CD4-positive, alpha-beta T cell treated with Interleukin-17A for 4 hours (primary cell): ENCODE measurements at regions not wholly inside any gene's neighbourhood (a gene's known extent, or its start where the extent isn't known, plus 50 kb on each side); places are given as distances from the start of the nearest gene placed in this dataset.

Experiments
- DNase-seq: peaks from one replicate; pipeline ENCODE4 v3.0.0-alpha.2; 2020; ENCODE audit warnings: mixed read lengths

- DNase-seq: no peak
Observed at GRCh38 chr14:84167026-84167425, 1362.9 kb upstream of the FLRT2 start.

DNA sequence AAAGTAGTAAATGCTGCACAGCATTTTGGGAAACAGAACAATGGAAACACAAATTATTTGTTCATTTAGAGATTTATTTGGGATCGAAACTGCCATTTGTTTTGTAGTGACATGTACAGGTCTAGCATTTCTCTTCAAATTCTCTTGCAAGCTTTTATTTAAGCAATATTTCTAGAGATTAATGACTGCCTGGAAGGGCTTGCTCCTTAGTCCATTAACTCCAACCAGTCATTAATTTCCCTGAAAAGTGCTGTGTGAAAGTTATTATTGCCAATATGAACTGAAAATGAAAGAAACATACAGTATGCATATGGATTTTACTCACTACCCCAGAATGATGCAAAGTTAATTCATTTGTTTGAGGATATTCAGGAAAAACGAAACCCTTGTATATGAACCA lies 1349.6 kb upstream of the FLRT2 start:
- no peak for DNase-seq

DNA sequence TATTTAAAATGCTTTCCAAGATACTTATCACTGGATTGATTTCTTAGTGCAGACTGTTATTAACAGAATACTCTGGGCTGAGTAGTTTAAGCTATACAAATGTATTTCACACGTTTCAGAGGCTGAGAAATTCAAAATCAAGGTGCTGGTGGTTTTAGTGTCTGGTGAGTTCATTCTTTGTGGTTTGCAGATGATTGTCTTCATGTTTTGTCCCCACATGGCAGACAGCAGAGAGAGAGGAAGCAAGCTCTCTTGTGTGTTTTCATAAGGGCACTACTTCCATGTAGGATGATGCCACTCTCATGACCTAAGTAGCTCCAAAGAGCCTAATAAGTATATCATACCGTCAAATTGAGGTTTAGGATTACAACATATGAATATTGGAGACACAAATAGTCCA lies 1348.9 kb upstream of the FLRT2 start:
- DNase-seq: no peak

DNA sequence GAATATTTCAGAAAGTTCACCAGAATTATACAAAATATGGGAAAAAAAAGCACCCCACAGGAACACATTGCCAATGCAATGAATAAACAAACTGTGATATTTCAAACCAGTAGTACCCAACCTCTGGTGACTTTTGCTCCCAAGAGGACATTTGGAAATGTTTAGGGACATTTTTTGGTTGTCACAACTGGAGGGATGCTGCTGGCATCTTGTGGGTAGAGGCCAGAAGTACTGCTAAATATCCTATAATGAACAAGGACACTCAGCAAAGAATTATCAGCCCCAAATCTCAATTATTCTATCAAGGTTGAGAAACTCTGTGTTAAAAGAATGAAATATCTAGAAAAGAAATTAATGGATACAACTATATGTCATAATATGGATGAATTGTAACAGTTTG lies 1334.4 kb upstream of the FLRT2 start:
- DNase-seq: no peak

DNA sequence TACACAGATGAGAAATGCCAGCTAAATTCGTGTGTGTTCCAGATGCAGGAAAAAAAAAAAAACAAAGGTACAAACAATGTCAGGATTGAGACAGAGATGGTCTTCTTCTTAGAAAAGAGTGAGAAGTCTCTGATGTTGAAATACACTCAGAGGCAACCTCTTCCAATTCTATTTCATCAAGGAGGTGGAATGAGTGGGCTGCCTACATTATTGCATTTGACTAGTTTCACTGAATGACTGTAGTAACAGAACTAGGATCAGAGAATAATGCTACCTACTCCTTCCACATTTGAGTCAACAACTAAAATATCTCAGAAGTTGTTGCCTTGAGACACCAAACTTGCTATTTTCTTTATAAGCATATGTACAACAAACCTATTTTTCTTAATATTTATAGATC lies 1332.2 kb upstream of the FLRT2 start:
- no peak for DNase-seq

- DNase-seq: no peak
Observed at GRCh38 chr14:84202486-84202885, 1327.5 kb upstream of the FLRT2 start.

DNA sequence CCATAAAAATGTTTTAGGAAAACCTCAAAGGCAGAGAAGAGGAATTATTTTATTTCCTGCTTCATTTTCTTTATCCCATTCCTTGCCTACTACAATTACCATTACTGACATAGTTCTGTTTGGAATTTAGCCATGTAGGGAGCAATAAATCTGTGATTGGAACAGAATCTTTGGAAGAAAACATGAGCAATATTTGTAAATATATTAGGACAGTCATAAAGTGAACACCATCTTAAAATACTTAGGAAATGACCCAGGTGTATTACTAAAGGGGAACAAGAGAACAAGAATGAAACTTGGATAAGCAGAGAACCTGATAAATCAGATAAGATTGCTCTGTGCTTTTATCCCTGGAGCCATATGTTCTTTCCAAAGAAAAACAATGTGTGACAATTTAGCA lies 1326.0 kb upstream of the FLRT2 start:
- DNase-seq: no peak

DNA sequence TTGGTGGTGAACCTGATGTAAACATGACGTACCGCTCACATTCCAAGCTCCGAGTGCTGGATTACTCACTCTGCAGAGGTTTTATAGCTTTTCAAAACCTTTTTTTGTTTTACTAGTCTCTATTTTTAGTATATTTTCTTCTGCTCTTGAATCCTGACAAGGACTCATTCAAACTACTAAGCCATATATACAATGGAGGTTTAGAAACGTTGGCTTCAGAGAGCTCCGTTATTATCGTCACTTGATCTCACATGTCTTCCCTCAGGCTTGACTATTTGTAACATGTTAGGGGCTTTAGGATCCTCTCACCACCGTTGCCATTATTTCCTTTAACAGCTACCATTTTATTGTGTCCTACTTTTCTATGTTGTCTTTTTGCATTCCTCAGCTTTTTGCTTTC lies 1321.5 kb upstream of the FLRT2 start:
- no peak for DNase-seq

DNA sequence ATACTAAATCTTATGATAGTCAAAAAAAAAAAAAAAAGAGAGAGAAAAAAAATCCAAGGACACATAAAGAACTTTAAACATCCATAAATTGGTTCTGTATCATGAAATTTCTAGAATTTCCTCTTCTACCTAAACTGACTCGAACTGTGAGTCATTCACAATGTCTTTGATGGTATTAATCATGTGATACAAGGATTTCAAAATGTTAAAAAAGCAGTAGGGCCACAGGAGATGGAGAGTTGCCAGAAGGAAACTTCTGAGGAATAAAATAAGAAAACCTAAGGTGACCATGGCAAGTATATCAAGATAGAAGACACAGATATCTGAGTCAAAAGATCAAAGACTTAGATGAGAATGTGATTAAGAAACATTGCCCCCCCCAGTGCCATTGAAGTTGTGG lies 1320.9 kb upstream of the FLRT2 start:
- DNase-seq: no peak

DNA sequence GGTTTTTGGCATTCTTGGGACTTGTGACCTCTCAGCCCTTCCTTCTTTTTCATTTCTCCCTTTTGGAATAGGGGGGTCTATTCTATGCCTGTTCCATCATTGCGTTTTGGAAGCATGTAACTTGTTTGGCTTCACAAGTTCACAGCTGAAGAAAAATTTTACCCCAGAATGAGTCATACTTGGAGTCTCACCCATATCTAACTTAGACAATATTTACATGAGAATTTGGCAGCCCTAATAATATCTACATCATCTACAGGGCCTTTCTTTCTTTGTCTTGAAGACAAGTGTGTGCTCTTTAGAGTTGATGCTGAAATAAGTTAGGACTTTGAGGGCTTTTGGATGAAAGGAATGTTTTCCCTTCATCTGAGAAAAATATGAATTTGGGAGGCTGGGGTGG lies 1312.9 kb upstream of the FLRT2 start:
- no peak for DNase-seq

DNA sequence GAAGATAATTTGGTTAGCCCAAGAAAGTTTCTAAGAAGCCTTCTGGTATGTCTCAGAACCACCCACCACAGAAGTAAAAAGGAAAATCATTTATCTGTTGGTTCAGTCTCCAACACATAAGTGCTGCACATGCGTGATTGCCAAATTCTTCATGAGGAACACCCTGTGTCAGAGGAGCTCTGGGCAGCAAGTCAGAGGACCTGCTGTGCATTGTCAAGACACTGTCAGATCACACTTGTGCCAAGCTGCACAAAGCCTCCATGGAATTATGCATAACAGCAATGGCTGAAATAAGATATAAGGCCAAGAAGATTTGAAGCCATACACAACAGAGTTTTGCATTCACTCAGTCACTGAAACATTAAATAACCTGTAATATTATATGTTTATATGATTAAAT lies 1304.7 kb upstream of the FLRT2 start:
- DNase-seq: no peak

- no peak for DNase-seq
Observed at GRCh38 chr14:84228702-84229101, 1301.2 kb upstream of the FLRT2 start.

DNA sequence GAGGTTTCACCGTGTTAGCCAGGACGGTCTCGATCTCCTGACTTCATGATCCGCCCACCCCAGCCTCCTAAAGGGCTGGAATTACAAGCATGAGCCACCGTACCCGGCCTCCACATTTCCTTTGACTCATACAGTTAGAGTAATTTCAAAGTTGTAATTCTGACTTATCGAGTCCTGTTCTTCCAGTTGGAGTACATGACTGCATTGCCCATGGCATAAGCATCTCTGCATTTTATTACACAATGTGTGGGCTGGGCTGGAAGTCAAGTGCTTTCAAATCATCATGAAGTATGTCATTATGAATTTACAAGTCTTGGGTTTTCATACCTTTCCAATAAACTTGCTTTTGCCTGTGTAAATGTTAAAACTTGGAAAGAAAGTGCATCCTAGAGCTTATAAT lies 1295.7 kb upstream of the FLRT2 start:
- no peak for DNase-seq

GRCh38 chr14:84236290-84236689 lies 1293.7 kb upstream of the FLRT2 start:
- DNase-seq: no peak

GRCh38 chr14:84237881-84238280 lies 1292.1 kb upstream of the FLRT2 start:
- DNase-seq: no peak

GRCh38 chr14:84247693-84248092 lies 1282.3 kb upstream of the FLRT2 start:
- DNase-seq: no peak

DNA sequence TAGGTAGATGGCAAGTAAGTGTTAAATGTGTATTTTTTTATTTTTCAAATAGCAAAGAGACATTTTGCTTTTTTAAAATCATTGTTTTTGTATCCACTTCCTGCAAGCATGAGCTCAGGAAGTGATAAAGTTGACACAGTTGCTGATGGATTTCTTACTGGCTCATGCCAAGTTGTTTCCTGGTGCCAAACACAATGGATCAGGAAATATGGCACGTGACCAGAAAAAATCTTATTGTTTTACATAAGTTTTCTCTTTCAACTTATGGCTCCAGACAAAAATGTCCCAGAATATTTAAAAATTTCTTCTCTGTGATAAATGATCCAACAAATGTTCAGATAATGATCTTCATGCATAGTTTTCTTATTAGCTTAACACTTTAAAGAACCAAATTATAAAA lies 1279.1 kb upstream of the FLRT2 start:
- no peak for DNase-seq

- no peak for DNase-seq
Observed at GRCh38 chr14:84251411-84252115, 1278.4 kb upstream of the FLRT2 start.

DNA sequence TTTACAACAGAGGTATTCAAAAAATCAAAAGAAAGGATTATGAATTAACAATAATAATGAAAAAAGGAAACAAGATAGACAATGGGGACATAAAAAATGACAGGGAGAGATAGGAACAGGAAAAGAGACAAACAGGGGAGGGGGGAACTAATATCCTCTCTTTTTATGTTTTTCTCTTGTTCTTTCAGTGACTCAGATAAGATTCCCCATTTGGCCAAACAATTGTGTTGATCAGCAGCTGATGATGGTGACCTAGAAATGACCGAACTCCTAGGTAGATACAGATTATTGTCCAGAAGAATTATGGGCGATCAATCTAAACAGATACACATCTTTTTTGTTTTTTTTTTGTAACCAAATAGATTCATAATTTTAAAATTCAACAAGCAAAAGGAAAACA lies 1277.2 kb upstream of the FLRT2 start:
- no peak for DNase-seq

DNA sequence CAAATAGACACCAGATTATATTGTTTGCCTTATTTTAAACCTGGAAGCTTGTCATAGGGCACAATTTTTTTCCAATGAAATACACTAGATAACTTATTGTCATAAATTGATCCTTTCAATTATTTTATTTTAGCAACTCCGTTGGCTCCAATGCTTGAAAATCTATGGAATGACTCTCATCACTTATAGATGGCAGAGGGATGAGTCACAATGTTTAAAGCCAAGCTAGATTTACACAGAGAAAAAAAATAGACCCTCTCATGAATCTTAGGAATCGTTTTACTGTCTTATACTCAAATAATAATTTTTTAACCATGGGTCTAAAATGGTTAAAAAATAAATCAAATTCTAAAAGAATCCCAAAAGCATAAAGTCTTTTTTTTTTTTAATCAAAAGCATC lies 1276.6 kb upstream of the FLRT2 start:
- no peak for DNase-seq

DNA sequence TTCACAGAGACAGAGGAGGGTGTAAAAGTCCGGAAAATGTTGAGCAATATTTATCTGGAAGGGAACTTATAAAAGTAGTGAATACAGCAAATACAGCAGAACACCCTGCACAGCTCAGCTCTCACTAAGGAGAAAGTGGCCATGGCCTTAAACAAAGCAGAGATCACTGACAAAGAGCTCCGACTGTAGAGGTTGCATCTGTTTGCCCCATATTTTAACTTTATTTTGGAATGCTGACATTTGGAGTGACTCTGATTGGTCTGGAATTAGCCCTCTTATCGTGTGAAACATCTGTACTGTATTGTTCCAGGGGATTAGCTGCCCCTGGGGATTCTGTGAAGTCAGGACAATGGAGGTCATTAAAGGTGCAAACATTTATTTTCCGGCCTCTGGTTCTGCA lies 1275.7 kb upstream of the FLRT2 start:
- DNase-seq: no peak

DNA sequence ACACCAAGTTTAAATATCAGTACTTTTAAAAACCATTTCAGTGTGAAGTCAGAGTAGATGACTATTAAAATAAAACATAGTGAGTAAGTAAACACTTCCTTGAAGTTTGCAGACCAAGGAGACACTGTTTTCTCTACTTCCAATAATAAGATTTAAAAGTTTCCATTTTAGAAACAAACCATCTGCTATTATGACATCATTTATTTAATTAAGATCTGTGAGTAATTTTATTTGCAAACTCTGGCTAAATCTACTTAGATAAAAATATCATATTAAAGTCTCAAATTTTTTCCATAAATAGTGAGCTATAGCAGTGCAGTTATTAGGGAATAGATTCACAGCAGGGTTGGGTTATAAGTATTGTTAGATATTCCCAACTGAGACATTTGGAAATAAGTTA lies 1267.0 kb upstream of the FLRT2 start:
- DNase-seq: no peak

DNA sequence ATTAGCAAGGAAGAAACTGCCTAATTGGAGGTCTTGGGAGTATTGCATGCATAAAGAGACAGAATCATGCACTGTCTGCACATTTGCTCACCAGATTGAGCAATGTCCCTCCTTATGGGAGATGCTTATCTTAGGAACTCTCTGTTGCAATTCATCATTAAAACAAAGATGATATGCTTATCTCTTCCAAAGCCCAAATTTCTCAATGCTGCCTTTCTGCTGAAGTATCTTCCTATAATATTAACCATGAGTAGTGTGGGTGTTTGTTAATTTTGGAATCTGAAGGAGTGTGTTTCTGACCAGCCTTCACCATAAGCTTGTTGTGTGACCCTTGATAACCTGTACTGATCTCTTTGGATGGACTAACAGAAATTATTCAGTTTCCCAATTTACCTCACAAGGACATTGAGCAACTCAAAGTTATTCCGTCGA lies 1257.6 kb upstream of the FLRT2 start:
- DNase-seq: no peak

GRCh38 chr14:84273181-84273580 lies 1256.8 kb upstream of the FLRT2 start:
- no peak for DNase-seq

DNA sequence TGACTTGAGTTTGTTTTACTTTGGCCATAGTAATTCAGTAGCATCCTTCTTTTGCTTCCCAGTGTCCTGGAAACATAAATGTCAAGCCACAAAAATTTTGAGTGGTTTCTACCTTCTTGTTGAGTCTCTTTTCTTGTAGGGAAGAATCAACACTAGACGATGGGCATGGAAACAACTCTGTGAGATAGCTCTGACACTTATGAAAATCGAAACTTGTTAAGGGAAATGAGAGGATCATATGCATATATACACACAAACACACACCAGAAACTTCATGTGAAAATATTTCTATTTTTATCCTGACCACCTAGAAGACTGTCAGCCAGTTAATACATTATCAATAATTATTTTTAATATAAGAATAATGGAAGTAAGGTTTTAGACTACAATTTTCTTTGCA lies 1247.3 kb upstream of the FLRT2 start:
- no peak for DNase-seq

- no peak for DNase-seq
Observed at GRCh38 chr14:84288781-84289180, 1241.2 kb upstream of the FLRT2 start.
